ENCODE measurements at regions not wholly inside any gene's neighbourhood (a gene's known extent, or its start where the extent isn't known, plus 50 kb on each side); places are given as distances from the start of the nearest gene placed in this dataset.

- TF ChIP-seq SUZ12 (IDR thresholded peaks at IDR 0.05; ENCODE audit: extremely low read depth, insufficient read depth, insufficient read length) (no peak), YY1 (IDR thresholded peaks at IDR 0.05; ENCODE audit: insufficient read depth, insufficient read length) (no peak)
Measured at GRCh38 chr4:81304871-81305270, 89.8 kb upstream of the PRKG2 start.

All from NT2/D1 (cell line).